Gastroesophageal sphincter (tissue), 3 donors: ENCODE measurements at regions not wholly inside any gene's neighbourhood (a gene's known extent, or its start where the extent isn't known, plus 50 kb on each side); places are given as distances from the start of the nearest gene placed in this dataset.

Source experiments
- CTCF ChIP-seq, 4 experiments: fragments of 200-600 bp in 2 of 4; fragments of 450-650 bp in 2 of 4; sonication (generic) in 1 of 4; IDR thresholded peaks; one replicate each; pipeline ENCODE4 v1.5.1; 2017 to 2019; ENCODE audit warnings: antibody characterized with exemption in 4 of 4, mild to moderate bottlenecking in 2 of 4, moderate library complexity in 2 of 4
- EP300 ChIP-seq: sonication (generic); formaldehyde crosslinking; IDR thresholded peaks from one replicate; pipeline ENCODE4 v1.6.1; 2017; ENCODE audit warnings: antibody characterized with exemption, mild to moderate bottlenecking

- no peak for TF ChIP-seq CTCF (IDR thresholded peaks at IDR 0.05)
- TF ChIP-seq EP300: no peak
These were observed 272.3 kb downstream of the SEMA3D start for GRCh38 chr7:84914598-84914997.
